HT-29 (cell line): ENCODE measurements at regions not wholly inside any gene's neighbourhood (a gene's known extent, or its start where the extent isn't known, plus 50 kb on each side); places are given as distances from the start of the nearest gene placed in this dataset.

Experiments
- DNase-seq: peaks from one replicate; pipeline ENCODE4 v3.0.0-alpha.2; 2015; ENCODE audit warnings: low spot score

GRCh38 chr6:88386167-88386566 lies 220.0 kb upstream of the CNR1 start:
- DNase-seq: no peak

DNA sequence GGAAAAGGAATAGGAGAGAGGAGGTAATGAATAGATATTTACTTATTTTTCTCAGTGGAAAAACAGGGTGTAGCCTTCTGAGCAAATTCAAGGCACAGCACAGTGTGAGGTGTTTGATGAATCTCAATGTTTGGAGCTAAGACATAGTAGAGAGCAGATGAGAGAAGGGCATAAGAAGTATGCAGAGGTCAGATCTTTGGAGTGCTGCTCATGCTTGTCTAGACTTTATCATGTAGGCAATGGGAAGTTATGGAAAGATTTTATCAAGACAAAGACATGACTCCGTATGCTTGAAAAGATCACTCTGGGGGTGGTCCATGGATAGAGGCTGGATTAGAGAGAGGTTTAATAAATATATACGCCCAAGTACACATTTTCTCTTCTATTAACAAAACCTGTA lies 217.0 kb upstream of the CNR1 start:
- DNase-seq: no peak

GRCh38 chr6:88381289-88381642 lies 215.1 kb upstream of the CNR1 start:
- DNase-seq: no peak

DNA sequence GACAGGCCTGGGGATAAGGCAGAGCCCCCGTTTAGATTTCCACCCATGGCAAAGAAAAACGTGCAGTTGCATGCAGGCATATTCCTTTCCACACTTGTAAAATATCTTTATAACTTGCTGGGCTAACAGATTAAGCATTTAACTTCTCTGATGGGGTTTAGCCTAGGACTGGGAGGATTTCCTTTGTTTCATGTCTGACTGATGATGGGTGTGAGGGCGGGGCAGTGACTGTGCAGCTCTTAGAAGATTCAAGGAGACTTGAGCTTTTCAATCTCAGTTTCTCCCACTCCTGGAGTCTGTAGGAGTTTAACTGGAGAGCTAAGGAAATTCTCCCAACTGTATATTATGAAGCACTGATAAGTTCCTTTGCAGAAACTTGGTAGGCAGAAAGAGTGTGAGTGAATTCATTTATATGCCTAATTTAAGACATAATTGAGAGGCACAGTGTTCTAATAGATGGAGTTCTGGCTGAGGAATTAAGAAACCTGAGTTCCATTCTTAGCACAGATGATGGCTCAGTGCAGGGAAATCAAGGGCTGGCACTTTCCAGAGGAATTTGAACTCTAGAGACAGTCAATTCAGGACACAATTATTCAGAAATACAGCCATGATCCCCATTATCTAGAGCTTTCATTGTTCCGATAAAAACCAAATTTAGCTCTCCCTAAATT lies 214.6 kb upstream of the CNR1 start:
- no peak for DNase-seq

GRCh38 chr6:88380083-88380482 lies 213.9 kb upstream of the CNR1 start:
- DNase-seq: no peak

DNA sequence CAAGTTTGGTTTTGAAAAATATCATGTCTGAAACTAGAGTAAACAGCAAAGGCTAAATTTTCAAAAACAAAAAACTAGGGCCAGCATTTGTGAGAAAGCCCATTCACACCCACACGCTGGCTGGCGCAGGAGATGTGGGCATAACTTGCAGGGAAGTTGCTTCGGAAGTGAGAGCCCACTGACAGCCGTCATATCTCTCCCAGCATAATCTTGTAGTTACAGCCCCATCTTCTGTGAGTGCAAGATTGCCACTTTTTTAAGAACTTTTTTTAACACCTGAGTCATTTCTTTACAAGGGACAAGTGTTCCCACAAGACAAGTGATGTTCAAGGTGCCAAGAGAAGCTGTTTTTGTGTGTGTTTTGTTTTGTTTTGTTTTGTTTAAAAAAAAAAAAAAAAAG lies 212.5 kb upstream of the CNR1 start:
- DNase-seq: no peak

DNA sequence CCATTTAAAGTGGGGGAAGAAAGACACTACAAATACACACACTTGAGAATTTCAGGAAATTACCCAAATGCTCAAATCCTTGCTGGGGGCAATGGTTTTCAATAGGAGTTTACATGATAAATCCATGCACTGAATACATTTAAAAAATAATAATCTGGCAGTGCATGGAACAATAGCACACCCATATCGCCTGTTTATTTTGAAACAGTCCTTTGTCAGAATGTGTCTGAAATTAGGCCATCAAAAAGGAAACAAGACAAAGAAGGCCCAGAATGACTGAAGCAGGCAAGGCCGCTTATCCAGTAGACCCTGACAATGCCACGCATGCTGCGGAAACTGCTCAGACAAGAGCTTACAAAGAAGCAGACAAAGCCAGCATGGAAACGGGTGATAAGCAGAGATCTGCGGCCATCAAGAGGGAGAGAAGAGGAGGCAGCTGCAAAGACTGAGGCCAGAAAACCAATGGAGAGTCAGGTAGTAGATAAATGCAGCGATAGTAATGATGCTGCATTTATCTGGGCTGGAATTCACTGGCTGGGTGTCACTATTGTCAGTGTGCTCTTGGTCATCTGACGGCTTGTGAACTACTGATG lies 211.9 kb upstream of the CNR1 start:
- no peak for DNase-seq

GRCh38 chr6:88376768-88377387 lies 210.7 kb upstream of the CNR1 start:
- DNase-seq: no peak

- DNase-seq: no peak
Measured at GRCh38 chr6:88376197-88376596, 210.1 kb upstream of the CNR1 start.

- no peak for DNase-seq
Measured at GRCh38 chr6:88374553-88374952, 208.4 kb upstream of the CNR1 start.

DNA sequence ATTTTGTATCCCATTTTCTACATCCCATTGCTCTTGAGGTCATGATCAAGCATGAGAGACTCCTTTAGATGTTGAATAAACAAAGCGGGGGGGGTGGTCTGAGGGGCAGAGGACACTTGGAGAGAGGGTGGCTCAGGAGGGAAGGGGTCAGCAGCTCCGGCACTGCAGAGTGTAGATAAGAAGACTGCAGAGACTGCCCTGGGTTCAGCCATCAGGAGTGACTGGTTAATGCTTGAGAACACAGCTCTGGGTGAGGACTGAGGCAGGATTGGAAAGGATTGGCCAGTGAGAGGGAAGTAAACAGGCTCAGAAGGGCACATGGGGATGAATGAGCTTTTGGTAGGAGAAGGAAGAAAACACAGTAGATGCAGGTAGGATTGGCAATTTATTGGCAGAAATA lies 205.3 kb upstream of the CNR1 start:
- DNase-seq: no peak

- DNase-seq: no peak
Measured at GRCh38 chr6:88370127-88370710, 204.1 kb upstream of the CNR1 start.

DNA sequence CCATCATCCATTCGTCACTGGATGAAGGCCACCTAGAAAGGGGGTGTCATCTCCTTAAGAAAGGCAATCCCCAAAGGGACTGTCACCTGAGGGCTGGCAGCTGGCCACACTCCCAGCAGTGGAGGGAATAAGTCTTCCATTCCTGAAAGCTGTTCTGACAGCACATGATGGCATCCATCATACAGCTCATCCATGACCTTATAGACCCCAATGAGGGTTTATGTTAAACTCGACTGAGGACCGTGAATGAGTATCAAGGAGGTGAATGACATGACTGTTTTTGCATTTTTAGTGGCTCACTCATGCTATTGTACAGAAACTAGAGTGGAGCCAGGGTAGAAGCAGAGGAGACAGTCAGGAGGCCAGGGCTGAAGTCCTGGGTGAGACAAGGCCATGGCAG lies 203.1 kb upstream of the CNR1 start:
- DNase-seq: no peak

GRCh38 chr6:88368071-88368787 lies 202.1 kb upstream of the CNR1 start:
- DNase-seq: no peak

DNA sequence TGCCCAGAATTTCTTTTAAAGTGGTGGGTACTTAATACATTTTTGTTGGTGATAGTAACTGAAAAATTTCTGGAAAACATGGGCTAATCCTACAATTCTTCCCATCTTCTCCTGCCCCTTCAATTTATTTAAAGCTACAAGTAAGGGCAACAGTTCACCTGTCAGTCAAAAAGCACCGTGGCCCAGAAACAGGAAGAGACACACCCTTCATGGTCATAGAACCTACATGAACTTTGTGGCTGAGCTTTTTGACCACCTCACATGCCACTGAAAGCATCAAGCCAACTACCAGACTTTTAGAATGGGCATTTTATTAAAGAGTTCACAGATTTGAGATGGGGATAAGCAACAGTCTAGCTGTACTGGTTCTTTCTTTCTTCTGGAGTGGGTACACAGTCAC lies 201.1 kb upstream of the CNR1 start:
- DNase-seq: no peak

- DNase-seq: no peak
Measured at GRCh38 chr6:88366672-88367071, 200.5 kb upstream of the CNR1 start.

DNA sequence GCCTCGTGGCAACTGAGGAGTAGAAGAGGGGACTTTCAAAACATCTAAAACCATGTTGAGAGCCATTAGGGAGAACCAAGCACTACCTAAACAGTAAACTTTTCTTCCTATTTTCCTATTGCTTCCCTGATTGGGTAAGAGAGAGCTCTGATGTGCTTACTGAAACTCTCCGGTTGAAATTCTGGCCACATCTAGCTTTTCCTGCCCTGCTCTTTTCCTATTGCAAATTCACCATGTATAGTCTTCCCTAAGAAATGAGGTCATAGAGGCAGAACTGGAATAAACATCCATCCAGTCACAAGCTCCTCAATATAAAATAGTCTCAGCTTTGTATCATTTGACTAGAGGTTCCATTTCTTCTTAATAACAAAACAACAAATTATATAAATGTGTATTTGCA lies 199.5 kb upstream of the CNR1 start:
- no peak for DNase-seq

DNA sequence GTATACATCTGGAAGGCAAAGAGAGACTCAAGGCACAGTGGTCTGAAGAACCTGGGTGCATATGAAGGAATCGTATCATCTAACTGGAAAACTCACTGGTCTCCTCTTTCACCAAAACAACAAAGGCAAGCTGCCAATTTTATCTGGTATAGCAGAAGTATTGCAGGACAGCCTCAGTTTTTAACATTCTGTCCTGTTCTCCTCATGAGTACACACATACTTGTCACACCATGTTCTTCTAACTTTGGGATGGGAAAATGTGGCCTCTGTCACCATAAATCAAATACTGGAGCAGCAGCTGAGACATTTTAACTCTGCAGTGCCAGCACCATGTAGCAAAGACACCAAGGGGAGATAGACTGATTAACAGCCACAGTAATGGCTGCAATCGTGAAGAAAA lies 199.1 kb upstream of the CNR1 start:
- no peak for DNase-seq

DNA sequence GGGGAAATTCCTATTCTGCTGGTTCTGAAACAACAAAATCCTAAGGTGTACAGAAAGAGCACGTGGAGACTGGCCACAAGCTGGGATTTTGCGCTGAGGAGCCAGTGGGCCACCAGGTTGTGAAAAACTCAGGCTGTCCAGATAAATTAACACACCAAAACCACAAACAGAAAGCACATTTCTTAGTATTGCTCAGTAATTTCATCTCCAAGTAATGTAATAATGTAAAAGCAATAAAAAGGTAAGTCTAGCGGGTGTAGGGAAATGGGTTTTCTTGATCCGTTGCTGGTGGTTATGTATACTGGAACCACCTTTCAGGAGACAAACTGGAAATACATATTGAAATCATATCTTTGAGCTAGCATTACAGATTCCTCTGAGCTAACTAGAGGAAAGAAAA lies 195.6 kb upstream of the CNR1 start:
- no peak for DNase-seq

GRCh38 chr6:88361298-88361697 lies 195.2 kb upstream of the CNR1 start:
- no peak for DNase-seq

GRCh38 chr6:88360203-88360797 lies 194.2 kb upstream of the CNR1 start:
- DNase-seq: no peak
